Suprapubic skin (tissue), 3 donors: ENCODE measurements at regions not wholly inside any gene's neighbourhood (a gene's known extent, or its start where the extent isn't known, plus 50 kb on each side); places are given as distances from the start of the nearest gene placed in this dataset.

ENCODE experiments used
- EP300 ChIP-seq: sonication (generic); formaldehyde crosslinking; IDR thresholded peaks from one replicate; pipeline ENCODE4 v1.6.1; 2017; ENCODE audit warnings: antibody characterized with exemption
- POLR2A ChIP-seq, 2 donors: fragments of 450-650 bp; IDR thresholded peaks; one replicate each; pipeline ENCODE4 v1.6.1; 2017; ENCODE audit warnings: antibody characterized with exemption in 2 of 2, mild to moderate bottlenecking in 2 of 2, moderate library complexity in 2 of 2
- TF ChIP-seq, protein P1 (sequence below), 2 donors: fragments of 200-600 bp in 1 of 2; fragments of 450-650 bp in 1 of 2; sonication (generic) in 1 of 2; IDR thresholded peaks; one replicate each; pipeline ENCODE4 v1.5.1; 2016 to 2019; ENCODE audit warnings: antibody characterized with exemption in 2 of 2, mild to moderate bottlenecking in 1 of 2, moderate library complexity in 1 of 2

DNA sequence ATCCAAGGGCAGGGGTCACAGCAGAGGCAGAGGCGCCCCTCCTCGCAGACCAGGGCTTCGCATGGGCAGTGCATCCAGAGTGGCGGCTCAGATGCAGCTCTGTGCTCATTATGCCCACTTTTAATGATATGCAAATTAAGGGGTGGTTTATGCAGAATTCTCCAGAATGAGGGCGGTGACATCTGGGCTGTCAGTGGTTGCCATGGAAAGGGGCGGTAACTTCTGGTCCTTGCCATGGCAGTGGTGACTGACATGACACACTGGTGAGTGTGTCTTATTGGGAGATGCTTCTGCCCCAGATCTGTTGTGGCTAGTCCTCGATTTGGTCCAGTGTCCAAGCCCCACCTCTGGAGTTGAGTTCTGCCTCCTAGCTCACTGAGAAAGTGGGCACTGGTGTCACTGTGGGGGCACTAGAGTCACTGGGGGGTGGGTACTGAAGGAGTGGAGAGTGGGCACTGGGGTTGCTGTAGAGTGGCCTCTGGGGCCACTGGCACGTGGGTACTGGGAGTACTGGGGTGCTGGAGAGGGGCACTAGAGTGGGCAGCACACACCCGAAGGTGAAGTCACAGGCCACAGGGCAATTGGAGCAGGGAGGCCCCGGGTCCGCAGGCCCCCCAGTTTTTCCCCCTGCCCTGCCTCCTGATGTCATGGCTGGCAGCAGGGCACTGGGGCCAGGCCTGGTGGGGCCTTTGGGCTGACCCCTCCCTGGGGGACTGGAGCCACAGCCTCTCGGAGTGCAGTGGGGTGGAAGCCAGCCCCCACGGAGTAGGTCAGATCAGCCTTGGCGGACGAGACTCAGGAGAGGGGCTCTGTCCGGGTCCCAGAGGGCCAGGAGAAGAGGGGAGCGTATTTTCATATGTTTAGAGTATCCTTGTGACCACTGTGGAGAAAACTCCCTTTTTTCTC is 98.6 kb upstream of the NKX1-1 start:
- TF ChIP-seq, protein P1, sequence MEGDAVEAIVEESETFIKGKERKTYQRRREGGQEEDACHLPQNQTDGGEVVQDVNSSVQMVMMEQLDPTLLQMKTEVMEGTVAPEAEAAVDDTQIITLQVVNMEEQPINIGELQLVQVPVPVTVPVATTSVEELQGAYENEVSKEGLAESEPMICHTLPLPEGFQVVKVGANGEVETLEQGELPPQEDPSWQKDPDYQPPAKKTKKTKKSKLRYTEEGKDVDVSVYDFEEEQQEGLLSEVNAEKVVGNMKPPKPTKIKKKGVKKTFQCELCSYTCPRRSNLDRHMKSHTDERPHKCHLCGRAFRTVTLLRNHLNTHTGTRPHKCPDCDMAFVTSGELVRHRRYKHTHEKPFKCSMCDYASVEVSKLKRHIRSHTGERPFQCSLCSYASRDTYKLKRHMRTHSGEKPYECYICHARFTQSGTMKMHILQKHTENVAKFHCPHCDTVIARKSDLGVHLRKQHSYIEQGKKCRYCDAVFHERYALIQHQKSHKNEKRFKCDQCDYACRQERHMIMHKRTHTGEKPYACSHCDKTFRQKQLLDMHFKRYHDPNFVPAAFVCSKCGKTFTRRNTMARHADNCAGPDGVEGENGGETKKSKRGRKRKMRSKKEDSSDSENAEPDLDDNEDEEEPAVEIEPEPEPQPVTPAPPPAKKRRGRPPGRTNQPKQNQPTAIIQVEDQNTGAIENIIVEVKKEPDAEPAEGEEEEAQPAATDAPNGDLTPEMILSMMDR (IDR thresholded peaks at IDR 0.05): no peak
- TF ChIP-seq POLR2A (IDR thresholded peaks at IDR 0.05) (no peak), EP300 (no peak)
